GM19240 (cell line): ENCODE measurements at regions not wholly inside any gene's neighbourhood (a gene's known extent, or its start where the extent isn't known, plus 50 kb on each side); places are given as distances from the start of the nearest gene placed in this dataset.

Source experiments
- DNase-seq: peaks from one replicate; pipeline ENCODE4 v3.0.0; 2011; ENCODE audit warnings: low spot score; ENCODE audit not compliant: insufficient read length

GRCh38 chr10:123570898-123571515 lies 95.1 kb upstream of the GPR26 start:
- no peak for DNase-seq

DNA sequence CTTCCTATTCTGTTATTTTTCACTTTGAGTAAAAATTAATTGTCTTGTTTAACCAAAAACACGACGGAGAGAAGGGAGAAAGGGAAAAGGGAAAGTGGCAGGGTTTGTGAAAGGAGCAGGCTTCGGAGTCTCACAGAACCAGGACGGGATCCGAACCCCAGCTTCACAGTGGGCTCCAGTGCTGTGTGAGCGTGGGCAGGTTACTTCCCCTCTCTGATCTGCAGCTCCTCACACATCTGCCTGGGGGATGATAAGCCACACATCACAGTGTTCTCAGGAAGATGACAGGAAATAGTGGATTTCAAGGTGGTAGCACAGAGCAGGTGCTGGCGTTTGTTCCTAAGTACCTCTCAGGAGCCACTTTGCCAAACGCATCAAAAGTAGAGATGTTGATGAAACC lies 94.2 kb upstream of the GPR26 start:
- no peak for DNase-seq

GRCh38 chr10:123573236-123574108 lies 92.7 kb upstream of the GPR26 start:
- peak; percentile 42 for DNase-seq

DNA sequence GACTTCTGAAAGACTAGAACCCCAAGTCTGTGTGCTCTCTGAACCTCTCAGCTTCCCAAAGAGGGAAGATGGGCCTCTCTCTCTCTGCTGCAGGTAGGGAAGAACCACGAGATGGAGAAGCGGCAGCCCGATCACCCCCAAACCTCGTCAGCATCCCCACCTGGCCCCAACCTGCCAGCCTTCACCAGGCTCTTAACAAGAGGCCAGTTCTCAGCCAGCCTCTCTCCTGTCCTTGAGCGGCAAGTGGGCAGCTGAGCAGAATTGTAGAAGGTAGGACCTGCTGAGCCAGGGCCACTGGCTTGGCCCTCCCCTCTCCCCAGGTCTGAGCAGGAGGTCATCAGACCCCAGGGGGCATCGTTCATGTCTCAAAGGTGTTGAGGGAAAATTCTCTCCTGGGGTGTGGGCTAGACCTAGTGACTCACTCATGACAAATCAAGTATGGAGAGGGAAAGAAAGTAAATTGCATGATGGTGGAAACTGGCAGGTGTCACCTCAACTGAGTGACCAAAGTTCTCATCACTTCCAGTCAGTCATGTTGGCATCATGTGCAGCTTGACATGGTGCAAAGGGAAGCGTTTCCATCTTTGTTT lies 92.0 kb upstream of the GPR26 start:
- no peak for DNase-seq

DNA sequence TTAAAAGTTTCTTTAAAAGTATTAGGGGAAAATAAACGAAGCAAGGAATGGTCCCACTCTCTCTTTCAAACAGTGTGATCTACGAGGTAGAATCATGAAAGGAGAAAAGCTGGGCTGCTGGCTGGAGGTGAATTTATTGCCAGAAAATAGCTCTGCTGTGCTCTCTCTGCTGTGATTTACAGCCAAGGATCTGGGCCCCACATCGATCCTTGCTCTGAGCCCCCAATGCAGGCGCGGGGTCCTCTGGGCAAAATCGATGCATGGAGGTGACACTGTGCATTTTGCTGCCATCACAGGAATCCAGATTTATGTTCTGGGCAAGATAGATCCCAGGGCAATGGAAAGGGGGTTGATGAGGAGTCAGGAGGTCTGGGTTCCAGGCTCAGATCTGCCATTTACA lies 91.0 kb upstream of the GPR26 start:
- DNase-seq = no peak

- no peak for DNase-seq
Measured at GRCh38 chr10:123576706-123577105, 89.4 kb upstream of the GPR26 start.

DNA sequence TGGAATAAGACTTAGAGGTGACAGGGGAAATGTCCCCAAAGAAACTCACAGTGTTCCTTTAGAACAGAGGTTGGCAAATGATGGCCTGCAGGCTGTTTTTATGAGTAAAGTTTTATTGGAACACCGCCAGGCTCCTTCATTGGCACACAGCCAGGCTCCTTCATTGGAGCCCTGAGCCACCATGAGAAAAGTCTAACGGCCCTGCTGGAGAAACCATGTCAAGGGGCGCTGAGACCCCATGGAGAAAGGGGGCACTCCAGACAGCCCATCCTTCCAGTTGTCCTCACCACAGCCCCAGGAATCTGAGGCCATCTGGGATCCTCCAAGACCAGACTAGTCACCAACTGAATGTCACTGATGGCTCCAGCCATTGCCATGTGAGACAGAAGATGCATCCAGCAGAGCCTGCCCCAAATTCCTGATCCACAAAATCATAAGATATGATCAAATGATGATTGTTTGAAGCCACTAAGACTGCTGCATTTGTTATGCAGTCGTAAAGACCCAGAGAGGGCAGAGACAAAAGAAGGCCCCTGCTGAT lies 88.2 kb upstream of the GPR26 start:
- no peak for DNase-seq

DNA sequence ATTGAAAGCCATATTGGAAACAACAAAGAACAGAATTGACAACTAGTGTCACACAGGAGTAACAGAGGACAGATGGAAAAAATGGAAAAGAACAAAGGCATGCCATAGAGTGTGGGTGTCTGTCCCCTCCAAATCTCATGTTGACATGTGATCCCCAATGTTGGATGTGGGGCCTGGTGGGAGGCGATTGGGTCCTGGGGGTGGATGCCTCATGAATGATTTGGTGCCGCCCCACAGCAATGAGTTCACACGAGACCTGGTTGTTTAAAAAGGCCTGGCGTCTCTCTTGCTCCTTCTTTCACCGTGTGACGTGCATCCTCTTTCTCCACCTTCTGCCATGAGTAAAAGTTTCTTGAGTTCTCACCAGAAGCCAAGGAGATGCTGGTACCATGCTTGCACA lies 87.4 kb upstream of the GPR26 start:
- DNase-seq = no peak

DNA sequence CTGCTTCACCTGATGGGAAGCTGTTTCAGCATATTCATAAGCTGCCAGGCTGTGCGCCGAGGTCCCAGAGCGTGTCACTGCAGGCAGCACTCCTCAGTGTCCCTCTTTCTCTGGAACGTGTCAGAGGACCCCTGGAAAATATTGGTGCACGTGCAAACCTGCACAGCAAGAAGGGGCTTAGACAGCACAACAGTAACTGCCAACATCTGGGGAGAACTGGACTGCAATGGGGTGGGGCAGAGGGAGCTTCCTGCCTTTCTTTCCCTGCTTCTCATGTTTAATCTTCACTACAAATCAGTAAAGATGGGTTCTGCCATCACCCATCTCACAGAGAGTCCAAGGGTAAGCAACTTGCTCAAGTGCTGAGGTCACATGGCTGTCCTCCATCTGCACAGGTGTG lies 86.5 kb upstream of the GPR26 start:
- DNase-seq = no peak

DNA sequence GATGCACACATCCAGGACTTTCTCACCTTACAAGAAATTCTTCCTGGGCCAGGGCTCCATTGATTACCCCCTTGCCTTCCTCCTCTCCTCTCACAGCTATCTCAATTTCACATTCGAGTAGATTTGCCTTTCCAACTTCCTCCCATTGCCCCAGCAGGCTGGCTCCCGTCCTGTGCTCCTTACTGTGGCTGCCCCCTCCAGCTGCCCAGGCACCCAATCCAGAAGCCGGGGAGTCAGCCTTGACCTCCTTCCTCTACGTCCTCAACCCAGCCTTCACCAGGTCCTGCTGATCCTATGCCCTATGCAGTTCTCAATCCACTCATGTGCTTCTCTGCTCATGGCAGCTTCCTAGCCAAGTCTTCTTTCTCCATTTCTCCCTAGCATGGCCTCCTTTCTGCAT lies 85.7 kb upstream of the GPR26 start:
- no peak for DNase-seq

DNA sequence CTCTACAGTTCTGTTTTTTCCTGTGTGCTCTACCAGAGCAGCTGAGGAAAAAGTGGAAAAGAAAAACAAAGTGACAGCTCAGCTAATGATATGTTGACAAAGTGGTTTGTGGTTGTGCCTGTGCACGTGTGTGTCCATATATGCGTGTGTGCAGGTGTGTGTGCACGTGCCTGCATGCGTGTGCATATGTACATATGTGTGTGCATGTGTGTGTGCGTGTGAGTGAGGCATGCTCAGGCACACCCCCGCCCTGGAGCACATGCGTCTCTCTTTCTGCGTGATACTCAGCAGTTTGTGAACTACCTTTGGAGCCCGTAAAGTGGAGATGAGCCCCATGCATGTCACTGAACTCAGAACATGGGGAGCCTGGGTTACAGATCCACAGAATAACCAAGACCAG lies 84.5 kb upstream of the GPR26 start:
- DNase-seq = no peak

DNA sequence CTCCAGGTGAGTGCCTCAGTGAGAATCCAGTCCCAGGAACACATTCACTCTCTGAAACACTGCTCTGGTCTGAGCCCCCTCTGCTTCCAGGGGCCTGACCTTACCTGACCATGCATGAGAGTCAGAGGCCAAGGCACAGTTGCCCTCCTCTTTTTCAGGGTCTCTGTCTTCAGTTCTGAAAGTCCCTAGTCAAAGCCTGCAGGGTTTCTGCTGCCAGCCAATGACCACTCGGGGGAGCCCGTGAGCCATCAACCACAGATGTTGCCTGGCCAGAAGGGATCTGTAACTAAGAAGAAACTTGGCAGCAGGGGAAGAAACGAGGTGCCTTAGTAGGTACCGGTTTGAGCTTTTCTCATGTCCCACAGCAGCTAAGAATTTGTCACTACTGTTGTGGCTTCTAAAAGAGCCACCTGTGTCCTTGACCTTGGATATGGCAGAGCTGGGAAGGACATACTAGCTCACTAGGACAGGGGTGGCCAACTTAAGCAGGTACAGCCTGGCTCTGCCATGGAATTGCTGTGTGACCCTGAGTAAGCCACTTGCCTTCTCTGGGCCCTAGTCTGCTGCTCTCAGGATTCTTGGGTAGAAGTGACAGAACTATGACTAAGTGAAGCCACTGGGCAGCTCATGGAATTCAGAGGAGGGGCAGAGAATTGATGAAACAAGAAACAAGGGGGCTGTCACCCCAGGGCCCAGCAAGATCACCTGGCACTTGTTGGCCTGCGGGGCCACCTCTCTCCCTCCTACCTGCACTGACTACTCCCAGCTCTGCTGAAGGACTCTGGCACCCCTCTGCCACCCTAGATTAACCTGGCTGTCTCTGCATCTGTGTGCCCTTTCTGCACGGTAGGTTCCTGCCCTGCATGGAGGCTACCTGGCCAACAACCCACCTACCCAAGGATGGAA lies 83.8 kb upstream of the GPR26 start:
- peak; percentile 74 for DNase-seq

GRCh38 chr10:123583639-123584418 lies 82.3 kb upstream of the GPR26 start:
- DNase-seq = peak; percentile 26

- DNase-seq = no peak
Measured at GRCh38 chr10:123584419-123584775, 81.8 kb upstream of the GPR26 start.

DNA sequence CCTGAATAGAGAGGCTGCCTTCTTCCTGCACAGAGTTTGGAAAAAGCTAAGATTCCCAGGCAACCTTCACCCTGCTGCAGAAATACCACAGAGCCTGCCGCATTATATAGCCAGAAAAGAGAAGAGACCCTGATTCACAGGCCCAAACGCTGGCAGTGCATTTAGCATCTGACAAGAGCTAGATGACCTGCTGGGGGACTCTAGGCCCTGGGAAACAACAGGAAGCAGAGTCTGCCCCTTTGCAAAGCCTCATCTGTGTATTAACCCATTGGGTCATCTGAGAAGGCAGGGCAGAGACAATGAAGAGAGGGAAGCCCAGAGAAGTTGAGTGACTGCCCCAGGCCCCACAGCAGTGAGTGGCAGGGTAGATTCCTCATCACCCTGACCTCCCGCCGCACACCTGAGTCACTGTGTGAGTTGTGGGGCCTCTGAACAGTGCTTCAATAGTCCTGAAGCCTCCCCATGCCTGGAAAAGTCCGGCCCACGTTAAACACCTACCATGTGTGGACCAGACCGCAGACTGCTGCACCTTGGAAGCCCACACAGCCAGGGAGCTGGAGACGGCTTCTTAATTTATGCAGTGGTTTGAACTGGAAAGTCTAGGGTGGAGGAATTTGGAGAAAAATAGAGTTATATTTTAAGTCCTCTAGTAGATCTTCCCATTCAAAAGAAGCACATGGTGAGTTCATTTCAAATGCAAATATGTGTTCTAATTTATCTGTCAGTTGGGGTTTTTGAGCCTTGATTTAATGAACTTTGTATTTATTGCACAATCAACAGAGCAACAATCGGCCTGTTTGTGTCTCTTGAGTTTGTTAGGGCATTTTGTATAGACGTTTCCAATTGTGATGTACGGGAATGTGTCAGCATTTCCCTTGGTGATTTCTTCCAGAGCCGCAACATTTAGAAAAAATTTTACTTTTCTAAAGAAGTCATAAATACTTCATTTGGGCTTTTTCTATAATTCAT lies 80.4 kb upstream of the GPR26 start:
- DNase-seq = no peak

DNA sequence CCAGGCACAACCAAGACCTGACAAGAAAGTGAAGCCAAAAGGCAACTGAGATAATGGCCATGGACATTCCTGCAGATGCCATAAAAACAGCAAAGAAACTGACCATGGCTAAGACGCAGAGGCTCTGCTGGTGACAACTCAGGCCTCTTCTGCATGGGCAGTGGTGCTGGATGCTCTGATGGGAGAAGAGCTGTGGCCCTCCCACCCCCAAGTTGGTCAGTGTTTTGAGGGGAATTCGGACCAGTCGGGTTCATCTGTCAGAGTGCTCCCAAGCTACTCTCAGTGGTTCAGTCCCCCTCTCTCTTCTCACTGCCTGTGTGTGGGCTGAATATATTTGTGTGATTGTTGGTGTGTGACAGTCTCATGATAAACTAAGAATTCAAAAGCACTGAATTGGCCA lies 79.0 kb upstream of the GPR26 start:
- DNase-seq = no peak

- DNase-seq = no peak
Measured at GRCh38 chr10:123588386-123588914, 77.7 kb upstream of the GPR26 start.

- no peak for DNase-seq
Measured at GRCh38 chr10:123595661-123596060, 70.5 kb upstream of the GPR26 start.

DNA sequence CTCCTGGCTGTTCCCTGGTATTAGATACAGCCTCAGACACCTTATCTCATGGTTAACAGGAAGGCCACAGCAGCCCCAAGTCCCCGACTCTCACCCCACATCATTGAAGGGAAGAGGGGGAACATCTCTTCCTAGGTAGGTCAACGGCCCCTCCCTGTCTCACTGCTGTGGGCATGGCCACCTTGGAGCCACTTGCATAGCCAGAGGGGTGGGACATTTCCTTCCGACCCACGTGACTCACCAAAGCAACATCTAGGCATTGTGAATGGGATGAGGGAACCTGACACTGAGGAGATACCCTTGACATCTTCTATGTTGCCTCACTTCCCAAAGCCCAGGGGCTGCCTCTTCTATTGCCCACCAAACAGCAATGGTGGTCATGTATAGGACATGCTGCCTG lies 68.5 kb upstream of the GPR26 start:
- no peak for DNase-seq
